GM18873 (cell line): ENCODE measurements at regions not wholly inside any gene's neighbourhood (a gene's known extent, or its start where the extent isn't known, plus 50 kb on each side); places are given as distances from the start of the nearest gene placed in this dataset.
"Not testable (repeated sequence)": the region's sequence is repeated elsewhere in the genome, so short reads cannot be mapped to it uniquely, and the experiment has no call there.

Source experiments
- ATAC-seq: cut with Tn5 transposase; IDR thresholded peaks from one replicate; pipeline ENCODE4 v1.9.1; 2021; ENCODE audit warnings: mild to moderate bottlenecking, moderate library complexity, moderate number of reproducible peaks; ENCODE audit not compliant: unreplicated experiment, low FRiP score

GRCh38 chr12:88365403-88365802 is 214.9 kb downstream of the KITLG start:
- ATAC-seq: no peak

DNA sequence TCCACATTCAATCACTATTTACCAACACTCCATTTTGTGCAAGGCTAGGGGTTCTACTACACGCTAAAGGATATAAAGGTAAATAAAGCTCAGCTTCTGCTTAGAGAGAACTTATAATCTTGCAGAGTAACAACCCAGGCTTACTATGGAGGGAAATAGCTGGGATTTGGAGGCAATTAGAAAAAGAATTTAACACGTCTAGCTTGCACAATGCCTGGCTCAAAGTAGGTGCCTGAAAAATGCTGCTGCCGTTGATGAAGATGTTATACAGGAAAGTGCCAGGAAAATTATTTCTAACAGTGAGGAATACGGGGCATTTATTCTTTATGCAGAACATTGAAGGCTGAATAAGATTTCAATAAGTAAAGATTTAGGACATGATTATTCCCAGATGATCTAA is 214.2 kb downstream of the KITLG start:
- ATAC-seq: no peak

GRCh38 chr12:88367231-88367630 is 213.0 kb downstream of the KITLG start:
- no peak for ATAC-seq

DNA sequence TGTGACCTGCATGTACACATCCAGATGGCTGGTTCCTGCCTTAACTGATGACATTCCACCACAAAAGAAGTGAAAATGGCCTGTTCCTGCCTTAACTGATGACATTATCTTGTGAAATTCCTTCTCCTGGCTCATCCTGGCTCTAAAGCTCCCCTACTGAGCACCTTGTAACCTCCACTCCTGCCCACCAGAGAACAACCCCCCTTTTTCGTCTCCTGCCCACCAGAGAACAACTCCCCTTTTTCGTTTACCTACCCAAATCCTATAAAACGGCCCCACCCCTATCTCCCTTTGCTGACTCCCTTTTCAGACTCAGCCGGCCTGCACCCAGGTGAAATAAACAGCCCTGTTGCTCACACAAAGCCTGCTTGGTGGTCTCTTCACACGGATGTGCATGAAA is 212.2 kb downstream of the KITLG start:
- ATAC-seq: not testable (repeated sequence)

DNA sequence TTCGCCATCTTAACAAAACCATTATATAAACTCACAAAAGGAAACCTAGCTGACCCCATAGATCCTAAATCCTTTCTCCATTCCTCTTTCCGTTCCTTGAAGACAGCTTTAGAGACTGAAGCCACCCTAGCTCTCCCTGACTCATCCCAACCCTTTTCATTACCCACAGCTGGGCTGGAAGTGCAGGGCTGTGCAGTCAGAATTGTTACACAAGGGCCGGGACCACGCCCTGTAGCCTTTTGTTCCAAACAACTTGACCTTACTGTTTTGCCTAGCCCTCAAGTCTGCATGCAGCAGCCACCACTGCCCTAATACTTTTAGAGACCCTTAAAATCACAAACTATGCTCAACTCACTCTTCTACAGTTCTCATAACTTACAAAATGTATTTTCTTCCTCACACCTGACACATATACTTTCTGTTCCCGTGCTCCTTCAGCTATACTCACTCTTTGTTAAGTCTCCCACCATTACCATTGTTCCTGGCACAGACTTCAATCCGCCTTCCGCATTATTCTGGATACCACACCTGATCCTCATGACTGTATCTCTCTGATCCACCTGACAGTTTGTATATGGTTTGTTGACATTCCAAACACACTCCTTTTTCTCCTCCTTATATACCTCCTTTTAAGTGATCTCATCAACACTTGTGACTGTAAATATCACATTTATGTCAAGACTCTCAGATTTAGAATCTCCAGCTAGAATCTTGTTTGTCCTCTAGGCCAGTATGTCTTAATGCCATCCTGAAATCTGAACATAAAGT is 208.7 kb downstream of the KITLG start:
- ATAC-seq: no peak

DNA sequence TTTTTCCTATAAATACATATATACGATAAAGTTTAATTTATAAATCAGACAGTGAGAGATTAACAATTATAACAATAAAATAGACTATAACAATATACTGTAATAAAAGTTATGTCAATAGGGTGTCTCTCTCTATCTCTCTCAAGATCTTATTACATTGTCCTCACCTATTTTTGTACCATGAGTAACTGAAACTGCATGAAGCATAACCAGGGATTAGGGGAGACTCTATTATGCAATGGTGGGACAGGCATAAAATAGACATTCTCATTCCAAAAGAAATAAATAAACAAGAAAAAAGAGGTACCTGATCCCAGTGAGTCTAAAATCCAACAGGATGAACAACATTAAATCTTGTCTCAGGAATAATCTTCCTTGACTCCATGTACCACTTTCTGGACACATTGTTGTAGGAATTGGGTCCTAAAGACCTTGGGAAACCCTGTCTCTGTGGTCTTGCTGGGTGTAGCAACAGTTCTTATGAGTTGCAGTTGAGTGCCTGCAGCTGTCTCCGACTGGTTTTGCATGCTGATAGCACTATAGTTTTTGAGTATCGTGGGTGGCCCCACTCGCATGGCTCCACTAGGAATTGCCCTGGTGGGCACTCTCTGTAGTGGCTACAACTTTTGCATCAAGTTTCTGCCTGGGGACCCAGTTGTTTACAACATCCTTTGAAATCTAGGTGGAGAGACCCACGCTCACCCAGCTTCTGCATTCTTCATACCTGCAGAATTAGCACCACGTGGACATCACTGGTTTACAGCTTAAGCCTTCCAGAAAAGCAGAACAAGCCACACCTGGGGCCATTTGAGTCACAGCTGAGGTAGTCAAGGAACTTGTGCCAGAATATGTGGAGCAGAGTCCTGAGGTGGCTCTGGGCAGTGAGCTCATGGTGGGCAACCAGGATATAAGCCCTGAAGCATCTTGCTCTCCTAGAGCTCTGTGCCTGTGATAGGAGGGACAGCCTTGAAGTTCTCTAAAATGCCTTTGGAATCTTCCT is 204.7 kb downstream of the KITLG start:
- no peak for ATAC-seq

DNA sequence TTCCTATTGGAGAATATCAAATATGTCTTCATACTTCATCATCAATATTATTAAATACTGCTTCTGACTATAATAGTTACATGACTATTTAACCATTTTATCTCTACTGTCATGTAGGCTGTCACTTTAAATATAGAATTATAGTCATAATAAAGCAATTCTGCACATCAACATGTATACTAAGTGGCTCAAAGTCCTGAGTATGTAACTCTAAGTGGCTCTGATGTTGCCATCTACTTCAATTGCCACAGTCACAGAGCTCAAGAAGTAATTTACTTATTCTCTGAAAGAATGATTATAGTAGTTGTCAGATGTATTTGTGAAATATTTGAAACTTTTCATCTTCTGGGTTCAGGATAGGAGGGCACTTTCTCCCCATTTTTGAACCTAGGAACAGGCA is 202.3 kb downstream of the KITLG start:
- no peak for ATAC-seq

DNA sequence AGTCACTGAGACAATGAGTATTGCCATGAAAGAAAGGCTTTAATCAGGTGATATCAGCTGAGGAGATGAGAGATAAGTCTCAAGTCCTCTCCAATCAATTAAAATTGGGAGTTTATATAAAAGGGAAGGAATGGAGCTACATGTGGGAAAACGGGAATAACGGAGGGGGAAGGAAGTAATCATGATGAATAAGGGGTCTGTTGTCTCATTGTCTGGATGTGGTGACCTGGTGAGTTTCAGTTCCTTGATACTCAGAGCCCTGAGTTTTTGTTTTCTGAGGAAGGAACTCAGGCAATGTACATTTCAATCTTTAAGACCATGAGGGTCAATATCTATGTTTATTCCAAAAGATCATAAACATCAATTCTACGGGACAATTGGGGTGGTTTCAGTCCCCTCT is 198.8 kb downstream of the KITLG start:
- no peak for ATAC-seq

- no peak for ATAC-seq
Observed at GRCh38 chr12:88383405-88383804, 196.9 kb downstream of the KITLG start.

GRCh38 chr12:88388566-88389540 is 191.4 kb downstream of the KITLG start:
- ATAC-seq: no peak

GRCh38 chr12:88390811-88391210 is 189.5 kb downstream of the KITLG start:
- no peak for ATAC-seq

DNA sequence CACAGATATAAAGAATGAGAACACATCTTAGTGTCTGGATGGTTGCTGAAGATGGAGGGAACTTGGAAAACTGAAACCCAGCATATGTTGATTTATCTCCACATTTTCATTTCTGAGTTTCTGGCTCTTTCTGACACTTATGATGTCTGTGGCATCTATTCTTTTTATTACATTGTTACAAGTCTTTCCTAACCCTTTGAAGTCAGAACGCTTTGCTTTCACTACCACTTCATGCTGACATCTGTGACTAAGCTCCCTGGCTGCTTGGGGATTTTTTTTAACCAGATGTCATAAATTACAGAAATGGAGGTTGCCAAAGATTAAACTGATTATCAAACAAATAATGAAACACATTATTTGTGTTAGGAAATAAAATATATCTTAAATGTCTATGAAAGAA is 188.7 kb downstream of the KITLG start:
- no peak for ATAC-seq

DNA sequence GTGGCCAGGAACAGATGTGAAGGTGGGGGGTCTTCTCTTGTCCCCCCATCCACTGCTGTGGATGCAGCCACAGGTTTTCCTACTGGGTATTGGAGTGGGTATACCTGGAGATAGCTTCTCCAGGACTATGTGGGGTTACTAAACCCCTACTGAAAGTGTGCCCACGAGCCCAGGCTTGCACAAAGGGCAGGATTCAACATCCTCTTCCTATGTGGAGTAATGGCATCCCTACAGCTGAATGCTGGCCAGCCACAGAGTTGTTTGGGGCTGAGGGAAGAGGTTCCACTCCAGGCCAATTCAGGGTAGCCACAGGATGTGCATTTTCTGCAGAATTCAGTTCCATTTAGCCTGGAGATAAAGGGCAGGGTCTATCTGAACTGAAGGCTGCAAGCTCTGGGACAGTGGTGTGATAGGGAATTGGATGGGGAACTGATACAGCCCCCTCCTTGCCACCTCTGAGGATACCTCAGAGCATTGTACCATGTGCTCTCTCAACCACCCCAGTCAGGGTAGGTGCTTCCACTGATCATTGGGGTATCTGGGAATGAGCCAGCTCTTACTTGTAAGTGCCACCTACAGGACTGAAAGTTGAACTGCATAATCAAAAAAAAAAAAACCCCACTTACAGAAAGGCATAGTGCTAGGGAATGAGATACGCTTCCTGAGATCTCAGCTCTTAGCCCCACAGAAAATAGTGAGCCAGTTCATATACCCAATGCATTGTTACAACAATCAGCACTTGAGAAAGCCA is 187.1 kb downstream of the KITLG start:
- no peak for ATAC-seq

- no peak for ATAC-seq
Observed at GRCh38 chr12:88398031-88398430, 182.2 kb downstream of the KITLG start.

DNA sequence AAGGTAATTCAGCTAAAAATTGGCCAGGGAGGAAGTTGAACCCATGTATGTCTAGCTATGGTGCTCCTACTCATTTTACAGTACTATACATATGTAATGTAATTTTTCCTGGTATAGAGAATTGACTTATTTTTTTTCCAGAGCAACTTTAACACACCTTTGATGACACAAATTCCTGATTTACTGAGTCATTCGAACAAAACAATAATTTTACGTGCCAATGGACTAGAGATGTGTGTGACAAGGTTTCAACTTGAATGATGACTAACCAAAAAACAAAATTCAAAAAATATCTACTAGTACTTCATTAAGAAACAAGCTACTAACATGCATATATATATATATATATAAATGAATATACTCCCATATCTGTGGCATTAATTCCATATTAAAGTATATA is 180.5 kb downstream of the KITLG start:
- ATAC-seq: no peak

- no peak for ATAC-seq
Observed at GRCh38 chr12:88400302-88400701, 180.0 kb downstream of the KITLG start.

- ATAC-seq: no peak
Observed at GRCh38 chr12:88401155-88401554, 179.1 kb downstream of the KITLG start.

- ATAC-seq: no peak
Observed at GRCh38 chr12:88406905-88407304, 173.4 kb downstream of the KITLG start.

GRCh38 chr12:88408823-88409222 is 171.4 kb downstream of the KITLG start:
- ATAC-seq: no peak

DNA sequence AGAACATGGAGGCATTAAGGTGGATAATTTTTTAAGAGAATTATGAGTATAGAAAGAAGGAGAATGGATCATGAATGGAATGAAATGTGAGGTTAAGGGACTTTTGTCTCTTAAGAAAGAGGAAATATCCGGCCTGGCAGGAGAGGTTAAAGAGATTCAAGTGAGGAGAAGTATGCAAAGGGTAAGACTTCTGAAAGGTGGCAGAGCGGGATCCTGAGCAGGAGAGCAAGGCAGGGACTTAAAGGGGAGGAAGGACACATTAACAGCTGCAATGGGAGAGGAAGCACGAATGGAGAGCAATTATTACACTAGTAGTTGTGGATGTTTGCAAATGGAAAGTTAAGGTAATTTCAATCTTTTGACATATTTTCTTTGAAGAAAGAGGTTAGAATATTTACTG is 171.0 kb downstream of the KITLG start:
- ATAC-seq: no peak
